NCI-H526 (cell line): ENCODE measurements at regions not wholly inside any gene's neighbourhood (a gene's known extent, or its start where the extent isn't known, plus 50 kb on each side); places are given as distances from the start of the nearest gene placed in this dataset.
"Not testable (repeated sequence)": the region's sequence is repeated elsewhere in the genome, so short reads cannot be mapped to it uniquely, and the experiment has no call there.

Source experiments
- DNase-seq, 2 experiments: peaks; one replicate each; lab custom pipeline; 2025; lab: John Stamatoyannopoulos, UW

GRCh38 chr7:125386211-125386610, 456.6 kb upstream of the POT1 start:
- no peak for DNase-seq

- peak in 1 of 2 experiments; percentile 31 for DNase-seq
Observed at GRCh38 chr7:125383324-125383723, 453.7 kb upstream of the POT1 start.

- DNase-seq = no peak
Observed at GRCh38 chr7:125382401-125382800, 452.8 kb upstream of the POT1 start.

- DNase-seq = no peak
Observed at GRCh38 chr7:125375942-125376341, 446.3 kb upstream of the POT1 start.

- no peak for DNase-seq
Observed at GRCh38 chr7:125370502-125370901, 440.9 kb upstream of the POT1 start.

GRCh38 chr7:125363873-125364272, 434.2 kb upstream of the POT1 start:
- no peak for DNase-seq

- DNase-seq = no peak
Observed at GRCh38 chr7:125358551-125359167, 429.0 kb upstream of the POT1 start.

GRCh38 chr7:125357676-125358455, 428.2 kb upstream of the POT1 start:
- no peak for DNase-seq

- no peak for DNase-seq
Observed at GRCh38 chr7:125355899-125356298, 426.3 kb upstream of the POT1 start.

- DNase-seq = no peak
Observed at GRCh38 chr7:125347269-125347668, 417.6 kb upstream of the POT1 start.

- no peak for DNase-seq
Observed at GRCh38 chr7:125338110-125338509, 408.5 kb upstream of the POT1 start.

GRCh38 chr7:125336326-125336725, 406.7 kb upstream of the POT1 start:
- no peak for DNase-seq

GRCh38 chr7:125326666-125327255, 397.1 kb upstream of the POT1 start:
- DNase-seq = no peak

GRCh38 chr7:125316466-125316865, 386.8 kb upstream of the POT1 start:
- DNase-seq = peak; percentile 46 to 75

- no peak for DNase-seq
Observed at GRCh38 chr7:125299003-125299765, 369.6 kb upstream of the POT1 start.

- DNase-seq = peak in 1 of 2 experiments; percentile 29
Observed at GRCh38 chr7:125279961-125280360, 350.3 kb upstream of the POT1 start.

GRCh38 chr7:125278318-125278717, 348.7 kb upstream of the POT1 start:
- no peak for DNase-seq

- DNase-seq = not testable (repeated sequence)
Observed at GRCh38 chr7:125274742-125275141, 345.1 kb upstream of the POT1 start.

GRCh38 chr7:125264174-125264856, 334.7 kb upstream of the POT1 start:
- DNase-seq = not testable (repeated sequence)

GRCh38 chr7:125258876-125259417, 329.3 kb upstream of the POT1 start:
- DNase-seq = not testable (repeated sequence)

- DNase-seq = no peak
Observed at GRCh38 chr7:125257617-125258016, 328.0 kb upstream of the POT1 start.

- DNase-seq = peak; percentile 57 to 77
Observed at GRCh38 chr7:125256446-125256845, 326.8 kb upstream of the POT1 start.
